ENCODE measurements at regions not wholly inside any gene's neighbourhood (a gene's known extent, or its start where the extent isn't known, plus 50 kb on each side); places are given as distances from the start of the nearest gene placed in this dataset.

DNA sequence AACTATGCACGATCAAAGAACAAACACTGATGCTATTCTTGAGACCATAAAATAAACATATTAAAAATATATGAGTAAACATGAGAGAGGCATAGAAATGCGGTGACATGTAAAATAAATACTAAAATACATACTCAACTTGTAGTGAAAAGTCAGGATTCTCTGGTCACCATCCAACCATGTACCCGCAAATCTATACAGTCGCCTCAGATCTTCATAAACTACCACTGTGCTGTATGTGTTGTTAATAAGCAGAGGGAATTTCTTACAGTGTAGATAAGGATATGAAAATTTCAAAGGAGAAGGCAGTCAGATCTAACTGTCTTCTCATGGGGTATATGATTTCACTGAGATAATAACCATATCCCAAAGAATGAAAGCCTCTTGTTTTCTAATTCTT lies 67.8 kb upstream of the FAM47B start:
- DNase-seq (ENCODE audit: low read depth, low spot score) = no peak

DNA sequence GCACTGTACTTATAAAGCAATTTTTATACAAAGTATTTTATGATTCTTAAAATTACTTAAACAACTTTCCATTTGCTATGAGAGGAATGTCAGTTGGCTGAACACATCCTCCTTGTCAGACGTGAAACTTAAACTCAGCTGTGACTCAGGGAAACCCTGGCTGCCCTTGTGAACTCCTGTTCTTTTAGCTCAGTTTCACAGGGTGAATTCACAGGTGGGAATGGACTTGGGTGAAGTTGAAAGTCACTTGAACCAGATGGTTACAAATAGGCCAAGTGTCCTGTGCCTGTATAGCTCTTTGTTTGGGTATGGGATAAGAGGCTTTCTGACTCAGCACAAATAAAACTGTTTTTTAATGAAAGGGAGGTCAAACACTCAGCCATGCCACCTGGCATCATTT lies 67.4 kb upstream of the FAM47B start:
- no peak for DNase-seq (ENCODE audit: low read depth, low spot score)

DNA sequence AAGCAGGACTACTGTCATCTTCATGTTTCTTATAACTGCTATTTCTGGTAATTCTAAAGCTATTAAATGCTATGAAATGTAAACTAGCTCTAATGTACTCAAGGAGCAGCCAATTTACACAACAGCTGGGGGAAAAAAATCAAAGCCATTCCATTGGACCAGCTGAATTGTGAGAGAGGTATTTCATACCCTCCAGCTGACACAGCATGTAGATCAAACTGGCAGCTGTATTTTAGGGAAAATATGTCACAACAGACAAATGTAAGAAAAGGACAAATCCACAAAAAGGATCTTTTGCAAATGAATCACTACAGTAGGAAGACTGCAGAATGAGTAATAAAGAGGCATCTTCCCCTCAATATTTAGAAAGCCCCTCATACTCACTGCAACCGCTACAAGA lies 65.2 kb upstream of the FAM47B start:
- no peak for DNase-seq (ENCODE audit: low read depth, low spot score)

DNA sequence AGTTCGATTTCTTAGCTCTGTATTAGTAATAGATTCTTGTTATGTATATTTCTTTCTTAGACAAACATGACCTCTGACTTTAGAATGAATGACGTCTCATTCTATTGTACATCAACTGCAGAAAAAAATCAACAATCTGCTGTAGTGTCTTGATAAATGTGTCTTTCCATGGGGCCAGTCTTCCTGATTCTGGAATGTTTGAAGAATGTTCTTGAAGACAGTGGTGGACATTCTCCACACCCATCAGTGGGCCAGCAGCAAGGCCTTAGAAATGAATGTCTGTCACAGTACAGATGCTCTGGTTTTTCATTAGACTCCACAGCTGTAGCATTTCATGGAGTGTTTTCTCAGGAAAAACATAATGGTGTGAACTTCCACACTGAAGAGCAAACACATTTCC lies 63.2 kb upstream of the FAM47B start:
- DNase-seq (ENCODE audit: low read depth, low spot score) = no peak

DNA sequence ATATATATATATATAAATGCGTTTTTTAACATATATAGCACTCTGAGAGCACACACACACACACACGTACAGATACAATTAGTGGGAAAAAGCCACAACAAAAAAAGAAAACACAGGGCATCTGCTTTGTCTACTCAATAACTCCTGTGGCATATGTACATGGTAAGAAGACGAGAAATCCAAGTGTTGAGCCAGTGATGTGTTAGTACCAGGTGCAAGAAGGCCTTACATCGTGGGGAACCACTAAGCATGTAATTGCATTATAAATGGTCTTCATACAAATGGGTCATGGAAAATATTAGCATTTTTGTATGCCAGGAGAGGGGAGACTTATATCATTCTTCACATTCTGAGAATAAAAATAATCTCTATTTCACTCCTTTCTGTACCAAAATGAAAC lies 62.7 kb upstream of the FAM47B start:
- no peak for DNase-seq (ENCODE audit: low read depth, low spot score)

DNA sequence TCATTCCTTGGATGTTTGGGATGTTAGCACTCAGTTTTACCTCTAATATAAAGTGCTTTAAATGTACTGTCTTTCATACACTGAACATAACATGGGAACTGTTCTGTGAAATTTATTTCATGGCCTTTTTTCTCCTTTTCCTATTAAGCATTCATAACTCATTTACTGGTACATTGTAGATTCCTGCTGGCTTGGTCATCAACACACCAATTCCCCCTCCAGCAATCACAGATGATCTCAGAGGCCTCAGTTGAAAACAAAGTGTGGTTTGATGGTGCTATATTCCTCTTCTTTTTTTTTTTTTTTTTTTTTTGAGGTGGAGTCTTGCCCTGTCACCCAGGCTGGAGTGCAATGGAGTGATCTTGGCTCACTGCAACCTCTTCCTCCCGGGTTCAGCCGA lies 61.9 kb upstream of the FAM47B start:
- DNase-seq (ENCODE audit: low read depth, low spot score) = no peak

DNA sequence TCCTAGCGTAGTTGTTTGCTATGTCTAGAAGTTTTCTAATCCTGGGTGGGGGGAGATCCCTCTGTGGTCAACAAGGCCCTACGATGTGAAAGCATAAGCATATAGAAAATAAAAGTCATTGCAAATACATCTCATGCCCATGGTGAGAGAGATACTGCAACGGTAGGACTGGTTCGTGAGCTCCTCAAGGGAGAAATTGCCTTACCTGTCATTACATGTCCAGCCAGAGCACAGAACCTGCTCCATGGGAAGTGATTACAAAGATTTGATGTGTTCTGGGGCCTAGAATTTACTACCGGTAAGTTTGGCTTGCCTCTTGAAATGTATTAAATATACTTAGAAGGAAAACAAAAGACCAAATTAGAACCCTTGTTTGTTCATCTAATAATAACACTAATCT lies 60.9 kb upstream of the FAM47B start:
- DNase-seq (ENCODE audit: low read depth, low spot score) = no peak

DNA sequence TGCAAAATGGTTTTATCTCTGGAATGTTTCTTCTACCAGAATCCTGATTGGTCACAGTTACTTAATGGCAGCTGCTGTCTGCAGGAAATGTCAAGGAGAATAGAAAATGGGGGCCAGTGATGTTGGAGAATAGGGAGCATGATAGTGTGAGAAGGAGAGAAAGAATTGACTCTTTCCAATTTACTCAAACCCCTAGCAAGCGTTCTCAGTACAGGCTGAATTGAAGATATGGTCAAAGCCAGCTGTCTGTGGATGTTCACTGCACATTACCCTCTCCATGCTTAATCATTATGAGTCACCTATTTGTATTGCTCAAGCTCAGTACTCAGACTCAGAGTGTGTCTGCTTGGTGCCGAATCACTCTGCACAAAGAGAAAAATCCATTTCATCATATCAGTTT lies 57.8 kb upstream of the FAM47B start:
- DNase-seq (ENCODE audit: low read depth, low spot score) = no peak

DNA sequence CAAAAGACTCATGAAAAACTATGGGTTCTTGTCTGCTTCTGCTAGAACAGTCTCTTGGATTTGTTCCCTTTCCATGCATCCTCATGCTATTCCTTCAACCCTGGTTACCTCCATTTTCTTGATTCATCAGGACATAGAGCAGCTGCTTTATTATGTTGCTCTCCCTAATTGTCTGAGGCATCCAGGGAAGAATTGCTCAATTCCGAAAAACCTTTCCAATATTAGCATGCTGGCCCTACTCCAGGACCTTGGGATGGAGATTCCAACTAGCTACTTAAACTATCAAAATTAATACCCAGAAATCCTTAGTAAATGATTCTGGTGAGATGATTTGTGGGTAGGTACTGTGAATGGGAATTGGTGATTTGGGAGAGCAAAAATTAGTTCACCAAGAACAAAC lies 56.6 kb upstream of the FAM47B start:
- no peak for DNase-seq (ENCODE audit: low read depth, low spot score)

DNA sequence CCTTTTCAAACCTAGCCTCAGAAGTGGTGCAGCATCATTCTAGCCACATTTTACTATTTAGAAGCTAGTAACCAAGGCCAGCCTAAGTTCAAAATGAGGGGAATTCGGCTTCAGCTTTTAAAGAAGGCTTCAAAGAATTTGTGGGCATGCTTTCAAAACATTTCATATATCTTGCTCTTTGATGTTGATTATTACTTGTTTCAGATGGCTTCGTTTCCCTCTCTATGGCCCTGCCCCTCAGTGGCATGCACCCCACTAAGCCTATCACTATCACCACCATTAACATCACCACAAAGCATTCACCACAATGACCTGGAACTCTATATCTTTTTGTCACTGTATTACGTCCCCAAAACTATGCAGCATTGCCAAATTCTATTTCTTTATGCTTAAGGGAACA lies 51.2 kb upstream of the FAM47B start:
- DNase-seq (ENCODE audit: low read depth, low spot score) = no peak
